Panc1 (cell line): ENCODE measurements at regions not wholly inside any gene's neighbourhood (a gene's known extent, or its start where the extent isn't known, plus 50 kb on each side); places are given as distances from the start of the nearest gene placed in this dataset.

Experiments
- ATAC-seq: fragments of 200-7000 bp; cut with Tn5 transposase; 2 replicates; pipeline ENCODE4 v1.9.1; 2020; ENCODE audit warnings: mild to moderate bottlenecking, moderate library complexity
- BruUV-seq: library from RNA; stranded (reverse); fragments of 400-500 nt; replicated peaks from 2 replicates; lab custom pipeline; 2021; lab: Mats Ljungman, UMichigan
- CTCF ChIA-PET: fragments of 300-600 bp; sonication (Branson Sonifier 250); formaldehyde crosslinking; loops from one replicate; lab custom pipeline; 2022; ENCODE audit warnings: antibody characterized with exemption; lab: Charles Lee
- POLR2A ChIA-PET: fragments of 300-600 bp; sonication (Branson Sonifier 250); formaldehyde crosslinking; loops from one replicate; lab custom pipeline; 2022; ENCODE audit warnings: antibody characterized with exemption; lab: Charles Lee
- DNase-seq: peaks from one replicate; pipeline ENCODE4 v3.0.0-alpha.2; 2010; ENCODE audit warnings: low read depth, low spot score
- H3K27ac ChIP-seq: 2 replicates; pipeline ENCODE4 v1.5.1; 2011; ENCODE audit warnings: mild to moderate bottlenecking, low read length, inconsistent platforms
- H3K27me3 ChIP-seq: fragments of 200-500 bp; sonication (Bioruptor generic); 2 replicates; pipeline ENCODE4 v1.6.0; 2014; ENCODE audit warnings: low read length, inconsistent platforms; ENCODE audit not compliant: control insufficient read depth, insufficient read depth
- H3K36me3 ChIP-seq: fragments of 200-500 bp; sonication (Bioruptor generic); 2 replicates; pipeline ENCODE4 v1.5.1; 2014; ENCODE audit warnings: inconsistent platforms, mild to moderate bottlenecking, low read length, moderate library complexity; ENCODE audit not compliant: control insufficient read depth, insufficient read depth
- H3K4me1 ChIP-seq: 2 replicates; pipeline ENCODE4 v1.5.1; 2011; ENCODE audit warnings: inconsistent platforms, mild to moderate bottlenecking, low read length, moderate library complexity; ENCODE audit not compliant: control insufficient read depth, insufficient read depth
- H3K4me3 ChIP-seq, 2 experiments: 2 replicates each; pipeline ENCODE4 v1.5.1; 2011 to 2012; ENCODE audit warnings: low read depth in 2 of 2, low read length in 2 of 2, mild to moderate bottlenecking in 2 of 2, inconsistent platforms in 1 of 2, moderate library complexity in 1 of 2
- H3K9me3 ChIP-seq: fragments of 200-500 bp; sonication (Bioruptor generic); 2 replicates; pipeline ENCODE4 v1.5.1; 2014; ENCODE audit warnings: low read depth, mild to moderate bottlenecking, inconsistent platforms, low read length, moderate library complexity; ENCODE audit not compliant: control insufficient read depth, insufficient read depth
- POLR2AphosphoS5 ChIP-seq: IDR thresholded peaks from 2 replicates; pipeline ENCODE4 v1.6.1; 2012; ENCODE audit warnings: mild to moderate bottlenecking, low read depth, low read length, moderate library complexity
- REST ChIP-seq, 2 experiments: IDR thresholded peaks; 2 replicates each; pipeline ENCODE4 v1.6.1; 2011 to 2012; ENCODE audit warnings: low read depth in 2 of 2, control low read depth in 1 of 2, low read length in 1 of 2, mild to moderate bottlenecking in 1 of 2, moderate library complexity in 1 of 2; ENCODE audit not compliant: insufficient read depth in 1 of 2
- SIN3A ChIP-seq: IDR thresholded peaks from 2 replicates; pipeline ENCODE4 v1.6.1; 2012; ENCODE audit warnings: low read depth, mild to moderate bottlenecking, low read length, moderate library complexity, borderline replicate concordance; ENCODE audit not compliant: insufficient read depth
- TCF7L2 ChIP-seq: IDR thresholded peaks from 2 replicates; pipeline ENCODE4 v1.6.1; 2011; ENCODE audit warnings: mild to moderate bottlenecking, low read depth, low read length, inconsistent platforms
- in situ Hi-C: cut with HindIII; loops from 2 replicates; pipeline ENCODE4 v1.10.0; 2016; ENCODE audit warnings: low sequenced_read_pairs, low pct_unique_long_range_greater_than_20kb
- intact Hi-C: fragments of 100-400 bp; cut with micrococcal nuclease; formaldehyde crosslinking; loops from one replicate; pipeline ENCODE4 v1.10.0; 2022; ENCODE audit not compliant: unreplicated experiment
- TF ChIP-seq, protein P1 (sequence below): fragments of 450-650 bp; IDR thresholded peaks from 2 replicates; pipeline ENCODE4 v1.5.1; 2017; ENCODE audit warnings: mild to moderate bottlenecking

DNA sequence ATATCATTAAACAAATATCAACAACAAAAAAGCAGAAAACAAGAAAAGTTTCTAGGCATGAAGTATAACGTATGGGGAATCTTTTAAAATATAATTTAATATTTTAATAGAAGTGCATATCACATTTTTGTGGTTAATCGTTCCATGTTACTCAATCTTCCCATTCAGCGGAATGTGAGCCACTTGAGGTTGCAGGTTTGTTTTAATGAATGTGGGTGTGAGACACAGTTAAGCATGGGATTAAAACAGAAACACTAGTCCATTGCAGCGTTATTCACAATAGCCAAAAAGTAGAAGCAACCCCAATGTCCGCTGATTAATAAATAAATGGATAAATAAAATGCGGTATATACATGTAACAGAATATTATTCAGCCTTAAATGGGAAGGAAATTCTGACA, 146.0 kb downstream of the NDFIP2 start:
- no peaks in the 10 kb centered on the region for H3K36me3 ChIP-seq
- H3K9me3 ChIP-seq: no peaks in the 10 kb centered on the region
- POLR2A ChIA-PET: no interaction called here
- in situ Hi-C loops: no loop called here
- no peak overlapping the region for H3K27ac ChIP-seq
- ATAC-seq (no peak), DNase-seq (no peak)
- BruUV-seq: no TSS peak
- no peaks in the 10 kb centered on the region for H3K27me3 ChIP-seq
- CTCF ChIA-PET: no interaction called here
- intact Hi-C loops: no loop called here
- no peaks in the 10 kb centered on the region for H3K4me1 ChIP-seq
- H3K4me3 ChIP-seq: no peak overlapping the region
- TF ChIP-seq REST (IDR thresholded peaks at IDR 0.05; ENCODE audit: insufficient read depth in 1 of 2, low read depth in 2 of 2, low read length in 1 of 2): no peak
- no peak for TF ChIP-seq TCF7L2
- no peak for TF ChIP-seq SIN3A
- TF ChIP-seq POLR2AphosphoS5: no peak
- TF ChIP-seq, protein P1, sequence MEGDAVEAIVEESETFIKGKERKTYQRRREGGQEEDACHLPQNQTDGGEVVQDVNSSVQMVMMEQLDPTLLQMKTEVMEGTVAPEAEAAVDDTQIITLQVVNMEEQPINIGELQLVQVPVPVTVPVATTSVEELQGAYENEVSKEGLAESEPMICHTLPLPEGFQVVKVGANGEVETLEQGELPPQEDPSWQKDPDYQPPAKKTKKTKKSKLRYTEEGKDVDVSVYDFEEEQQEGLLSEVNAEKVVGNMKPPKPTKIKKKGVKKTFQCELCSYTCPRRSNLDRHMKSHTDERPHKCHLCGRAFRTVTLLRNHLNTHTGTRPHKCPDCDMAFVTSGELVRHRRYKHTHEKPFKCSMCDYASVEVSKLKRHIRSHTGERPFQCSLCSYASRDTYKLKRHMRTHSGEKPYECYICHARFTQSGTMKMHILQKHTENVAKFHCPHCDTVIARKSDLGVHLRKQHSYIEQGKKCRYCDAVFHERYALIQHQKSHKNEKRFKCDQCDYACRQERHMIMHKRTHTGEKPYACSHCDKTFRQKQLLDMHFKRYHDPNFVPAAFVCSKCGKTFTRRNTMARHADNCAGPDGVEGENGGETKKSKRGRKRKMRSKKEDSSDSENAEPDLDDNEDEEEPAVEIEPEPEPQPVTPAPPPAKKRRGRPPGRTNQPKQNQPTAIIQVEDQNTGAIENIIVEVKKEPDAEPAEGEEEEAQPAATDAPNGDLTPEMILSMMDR: no peak

DNA sequence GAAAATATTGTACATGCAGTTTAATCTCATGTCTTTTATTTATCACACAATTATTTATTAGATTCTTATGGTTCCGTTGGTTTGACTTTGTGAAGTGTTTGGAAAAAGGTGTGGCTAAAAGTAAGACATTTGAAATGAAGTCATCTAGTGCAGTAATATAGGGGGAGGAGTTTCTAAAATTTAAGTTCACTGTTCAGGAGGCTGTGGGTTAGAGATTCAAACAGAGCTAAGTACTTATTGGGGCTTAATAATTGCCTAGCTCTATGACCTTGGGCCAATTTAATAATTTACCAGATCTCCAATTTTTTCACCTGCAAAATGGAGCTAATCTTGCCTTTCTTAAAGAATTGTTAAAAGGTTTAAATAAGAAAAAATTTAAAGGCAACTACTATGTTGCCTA, 144.6 kb downstream of the NDFIP2 start:
- no peaks in the 10 kb centered on the region for H3K36me3 ChIP-seq
- DNase-seq (no peak), ATAC-seq (no peak)
- in situ Hi-C loops (no loop called here), intact Hi-C loops (no loop called here)
- no peak overlapping the region for H3K27ac ChIP-seq
- ChIA-PET POLR2A (no interaction called here), CTCF (no interaction called here)
- no TSS peak for BruUV-seq
- no peaks in the 10 kb centered on the region for H3K4me1 ChIP-seq
- TF ChIP-seq POLR2AphosphoS5: no peak
- TF ChIP-seq TCF7L2: no peak
- TF ChIP-seq SIN3A: no peak
- no peak for TF ChIP-seq REST (IDR thresholded peaks at IDR 0.05; ENCODE audit: insufficient read depth in 1 of 2, low read depth in 2 of 2, low read length in 1 of 2)
- TF ChIP-seq, protein P1: no peak
- H3K9me3 ChIP-seq: no peaks in the 10 kb centered on the region
- no peaks in the 10 kb centered on the region for H3K27me3 ChIP-seq
- H3K4me3 ChIP-seq: no peak overlapping the region
